A549 (cell line): ENCODE measurements at regions not wholly inside any gene's neighbourhood (a gene's known extent, or its start where the extent isn't known, plus 50 kb on each side); places are given as distances from the start of the nearest gene placed in this dataset.

Source experiments
- ATAC-seq, 2 experiments: fragments of 200-7000 bp in 1 of 2; fragments of >200 bp in 1 of 2; cut with Nextera tagmentation in 1 of 2; cut with Tn5 transposase in 1 of 2; 3 replicates each; pipeline versions ENCODE4 v1.8.0 to v1.9.1; 2018 to 2020; ENCODE audit warnings: mild to moderate bottlenecking in 1 of 2, moderate library complexity in 1 of 2
- CTCF ChIA-PET: fragments of 300-600 bp; sonication (Branson Sonifier 250); formaldehyde crosslinking; extraction: SDS; loops from one replicate; lab custom pipeline; 2021; ENCODE audit warnings: antibody characterized with exemption, inconsistent platforms; lab: Yijun Ruan, JAX
- POLR2A ChIA-PET: fragments of 350-600 bp; formaldehyde crosslinking; extraction: SDS; loops from one replicate; lab custom pipeline; 2021; ENCODE audit warnings: antibody characterized with exemption, inconsistent platforms; lab: Yijun Ruan, JAX
- DNase-seq, 2 experiments: peaks; one replicate each; pipeline versions ENCODE4 v3.0.0 to v3.0.0-alpha.2; 2011 to 2016; ENCODE audit warnings: low read depth in 1 of 2, low spot score in 1 of 2
- FAIRE-seq: peaks from 2 replicates; lab custom pipeline; 2011; peaks lifted over from hg19 to GRCh38; lab: Jason Lieb, UNC
- H3K27ac ChIP-seq, 2 experiments: fragments of >200 bp; sonication (Bioruptor Twin); formaldehyde crosslinking; 3 replicates each; pipeline ENCODE4 v1.5.1; 2016 to 2017
- H3K4me1 ChIP-seq: fragments of >200 bp; sonication (Bioruptor Twin); formaldehyde crosslinking; 3 replicates; pipeline ENCODE4 v1.6.1; 2016
- H3K4me2 ChIP-seq: fragments of >200 bp; sonication (Bioruptor Twin); formaldehyde crosslinking; 3 replicates; pipeline ENCODE4 v1.6.1; 2016
- H3K4me3 ChIP-seq: fragments of >200 bp; sonication (Bioruptor Twin); formaldehyde crosslinking; 3 replicates; pipeline ENCODE4 v1.5.1; 2016
- H3K9me3 ChIP-seq: fragments of >200 bp; sonication (Bioruptor Twin); formaldehyde crosslinking; 3 replicates; pipeline ENCODE4 v1.6.1; 2016
- CHD4 ChIP-seq: fragments of 200-600 bp; sonication (generic); IDR thresholded peaks from 2 replicates; pipeline ENCODE4 v1.6.1; 2016; ENCODE audit warnings: antibody characterized with exemption, mild to moderate bottlenecking, borderline replicate concordance
- EP300 ChIP-seq, 2 experiments: fragments of >200 bp; sonication (Bioruptor Twin); formaldehyde crosslinking; IDR thresholded peaks; 2 replicates in 1 of 2; 3 replicates in 1 of 2; pipeline ENCODE4 v1.6.1; 2016 to 2017
- ESRRA ChIP-seq: fragments of 150-350 bp; IDR thresholded peaks from 2 replicates; pipeline ENCODE4 v1.6.1; 2014; ENCODE audit warnings: mild to moderate bottlenecking, low read length, borderline replicate concordance
- HEYL ChIP-seq: fragments of 250-450 bp; sonication (Bioruptor Pico); IDR thresholded peaks from 2 replicates; pipeline ENCODE4 v1.8.0; 2021; ENCODE audit warnings: mild to moderate bottlenecking, moderate library complexity
- HOXB13 ChIP-seq: fragments of 250-450 bp; sonication (Bioruptor Pico); IDR thresholded peaks from 2 replicates; pipeline ENCODE4 v1.5.0; 2020; ENCODE audit warnings: low read depth, mild to moderate bottlenecking, moderate library complexity
- HOXB5 ChIP-seq: fragments of 250-450 bp; sonication (Bioruptor Pico); IDR thresholded peaks from 2 replicates; pipeline ENCODE4 v1.5.0; 2020; ENCODE audit warnings: mild to moderate bottlenecking, moderate library complexity
- MAFK ChIP-seq: fragments of 450-650 bp; IDR thresholded peaks from 2 replicates; pipeline ENCODE4 v1.6.1; 2014; ENCODE audit not compliant: partially characterized antibody
- MAZ ChIP-seq: fragments of 150-350 bp; IDR thresholded peaks from 2 replicates; pipeline ENCODE4 v1.6.1; 2014; ENCODE audit warnings: antibody characterized with exemption, low read depth, low read length, borderline replicate concordance
- MYC ChIP-seq: IDR thresholded peaks from 2 replicates; pipeline ENCODE4 v1.6.1; 2012; ENCODE audit warnings: mild to moderate bottlenecking, inconsistent platforms, low read length, improper control_type of control experiment, borderline replicate concordance
- POLR2AphosphoS2 ChIP-seq: conservative IDR thresholded peaks from 2 replicates; pipeline ENCODE4 v1.6.1; 2012; ENCODE audit warnings: low read length, improper control_type of control experiment, inconsistent platforms
- SREBF2 ChIP-seq: fragments of 450-650 bp; IDR thresholded peaks from 2 replicates; pipeline ENCODE4 v1.6.1; 2014; ENCODE audit warnings: mild to moderate bottlenecking, moderate library complexity
- WGBS: methylation state at CpG from one replicate; pipeline ENCODE4 v1.1.6; 2017; ENCODE audit errors: missing lambda C conversion rate; 5-methylcytosine and 5-hydroxymethylcytosine counted together
- TF ChIP-seq, protein P1 (sequence below): fragments of 200-600 bp; sonication (generic); IDR thresholded peaks from 2 replicates; pipeline ENCODE4 v1.6.1; 2016; ENCODE audit warnings: antibody characterized with exemption, mild to moderate bottlenecking, moderate library complexity
- TF ChIP-seq, protein P2 (sequence below): fragments of 250-450 bp; sonication (Bioruptor Pico); IDR thresholded peaks from 2 replicates; pipeline ENCODE4 v1.5.0; 2020; ENCODE audit warnings: low read depth, mild to moderate bottlenecking, moderate library complexity
- TF ChIP-seq, protein P3 (sequence below): IDR thresholded peaks from 2 replicates; pipeline ENCODE4 v1.6.1; 2012
- TF ChIP-seq, protein P4 (sequence below): fragments of >200 bp; sonication (Bioruptor Twin); formaldehyde crosslinking; IDR thresholded peaks from 3 replicates; pipeline ENCODE4 v1.5.1; 2016
- TF ChIP-seq, protein P5 (sequence below): fragments of 250-450 bp; sonication (Bioruptor Pico); IDR thresholded peaks from 2 replicates; pipeline ENCODE4 v1.5.0; 2021; ENCODE audit warnings: mild to moderate bottlenecking, moderate library complexity, borderline replicate concordance

DNA sequence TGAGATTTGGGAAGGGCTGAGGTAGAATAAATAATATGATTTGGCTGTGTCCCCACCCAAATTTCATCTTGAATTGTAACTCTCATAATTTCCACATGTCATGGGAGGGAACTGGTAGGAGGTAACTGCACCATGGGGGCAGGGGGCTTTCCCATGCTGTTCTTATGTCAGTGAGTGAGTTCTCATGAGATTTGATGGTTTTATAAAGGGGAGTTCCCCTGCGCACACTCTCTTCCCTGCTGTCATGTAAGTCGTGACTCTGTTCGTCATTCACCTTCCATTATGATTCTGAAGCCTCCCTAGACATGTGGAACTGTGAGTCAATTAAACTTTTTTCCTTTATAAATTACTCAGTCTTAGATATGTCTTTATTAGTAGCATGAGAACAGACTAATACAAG lies 115.5 kb upstream of the STARD4 start:
- H3K4me2 ChIP-seq = no peak overlapping the region
- no peak for FAIRE-seq
- no peaks in the 10 kb centered on the region for H3K9me3 ChIP-seq
- POLR2A ChIA-PET = interaction anchor here (0.6 kb wide), 1 partner anchor 9 kb away, joined by 3 read pairs; no protein-coding TSS in a partner anchor
- WGBS = 72% methylated on average over 3 of the region's 3 CpGs
- no peak overlapping the region for H3K27ac ChIP-seq
- no peak for DNase-seq
- H3K4me1 ChIP-seq = no peaks in the 10 kb centered on the region
- CTCF ChIA-PET = no interaction called here
- no peak for ATAC-seq
- TF ChIP-seq ESRRA = no peak
- no peak for TF ChIP-seq HEYL (CRISPR knock-in tag)
- no peak for TF ChIP-seq SREBF2
- TF ChIP-seq, protein P1, sequence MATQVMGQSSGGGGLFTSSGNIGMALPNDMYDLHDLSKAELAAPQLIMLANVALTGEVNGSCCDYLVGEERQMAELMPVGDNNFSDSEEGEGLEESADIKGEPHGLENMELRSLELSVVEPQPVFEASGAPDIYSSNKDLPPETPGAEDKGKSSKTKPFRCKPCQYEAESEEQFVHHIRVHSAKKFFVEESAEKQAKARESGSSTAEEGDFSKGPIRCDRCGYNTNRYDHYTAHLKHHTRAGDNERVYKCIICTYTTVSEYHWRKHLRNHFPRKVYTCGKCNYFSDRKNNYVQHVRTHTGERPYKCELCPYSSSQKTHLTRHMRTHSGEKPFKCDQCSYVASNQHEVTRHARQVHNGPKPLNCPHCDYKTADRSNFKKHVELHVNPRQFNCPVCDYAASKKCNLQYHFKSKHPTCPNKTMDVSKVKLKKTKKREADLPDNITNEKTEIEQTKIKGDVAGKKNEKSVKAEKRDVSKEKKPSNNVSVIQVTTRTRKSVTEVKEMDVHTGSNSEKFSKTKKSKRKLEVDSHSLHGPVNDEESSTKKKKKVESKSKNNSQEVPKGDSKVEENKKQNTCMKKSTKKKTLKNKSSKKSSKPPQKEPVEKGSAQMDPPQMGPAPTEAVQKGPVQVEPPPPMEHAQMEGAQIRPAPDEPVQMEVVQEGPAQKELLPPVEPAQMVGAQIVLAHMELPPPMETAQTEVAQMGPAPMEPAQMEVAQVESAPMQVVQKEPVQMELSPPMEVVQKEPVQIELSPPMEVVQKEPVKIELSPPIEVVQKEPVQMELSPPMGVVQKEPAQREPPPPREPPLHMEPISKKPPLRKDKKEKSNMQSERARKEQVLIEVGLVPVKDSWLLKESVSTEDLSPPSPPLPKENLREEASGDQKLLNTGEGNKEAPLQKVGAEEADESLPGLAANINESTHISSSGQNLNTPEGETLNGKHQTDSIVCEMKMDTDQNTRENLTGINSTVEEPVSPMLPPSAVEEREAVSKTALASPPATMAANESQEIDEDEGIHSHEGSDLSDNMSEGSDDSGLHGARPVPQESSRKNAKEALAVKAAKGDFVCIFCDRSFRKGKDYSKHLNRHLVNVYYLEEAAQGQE = no peak
- TF ChIP-seq, protein P2, sequence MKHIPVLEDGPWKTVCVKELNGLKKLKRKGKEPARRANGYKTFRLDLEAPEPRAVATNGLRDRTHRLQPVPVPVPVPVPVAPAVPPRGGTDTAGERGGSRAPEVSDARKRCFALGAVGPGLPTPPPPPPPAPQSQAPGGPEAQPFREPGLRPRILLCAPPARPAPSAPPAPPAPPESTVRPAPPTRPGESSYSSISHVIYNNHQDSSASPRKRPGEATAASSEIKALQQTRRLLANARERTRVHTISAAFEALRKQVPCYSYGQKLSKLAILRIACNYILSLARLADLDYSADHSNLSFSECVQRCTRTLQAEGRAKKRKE = no peak
- no peak for TF ChIP-seq POLR2AphosphoS2
- TF ChIP-seq, protein P3, sequence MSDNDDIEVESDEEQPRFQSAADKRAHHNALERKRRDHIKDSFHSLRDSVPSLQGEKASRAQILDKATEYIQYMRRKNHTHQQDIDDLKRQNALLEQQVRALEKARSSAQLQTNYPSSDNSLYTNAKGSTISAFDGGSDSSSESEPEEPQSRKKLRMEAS = no peak
- TF ChIP-seq, protein P4, sequence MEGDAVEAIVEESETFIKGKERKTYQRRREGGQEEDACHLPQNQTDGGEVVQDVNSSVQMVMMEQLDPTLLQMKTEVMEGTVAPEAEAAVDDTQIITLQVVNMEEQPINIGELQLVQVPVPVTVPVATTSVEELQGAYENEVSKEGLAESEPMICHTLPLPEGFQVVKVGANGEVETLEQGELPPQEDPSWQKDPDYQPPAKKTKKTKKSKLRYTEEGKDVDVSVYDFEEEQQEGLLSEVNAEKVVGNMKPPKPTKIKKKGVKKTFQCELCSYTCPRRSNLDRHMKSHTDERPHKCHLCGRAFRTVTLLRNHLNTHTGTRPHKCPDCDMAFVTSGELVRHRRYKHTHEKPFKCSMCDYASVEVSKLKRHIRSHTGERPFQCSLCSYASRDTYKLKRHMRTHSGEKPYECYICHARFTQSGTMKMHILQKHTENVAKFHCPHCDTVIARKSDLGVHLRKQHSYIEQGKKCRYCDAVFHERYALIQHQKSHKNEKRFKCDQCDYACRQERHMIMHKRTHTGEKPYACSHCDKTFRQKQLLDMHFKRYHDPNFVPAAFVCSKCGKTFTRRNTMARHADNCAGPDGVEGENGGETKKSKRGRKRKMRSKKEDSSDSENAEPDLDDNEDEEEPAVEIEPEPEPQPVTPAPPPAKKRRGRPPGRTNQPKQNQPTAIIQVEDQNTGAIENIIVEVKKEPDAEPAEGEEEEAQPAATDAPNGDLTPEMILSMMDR = no peak
- TF ChIP-seq MAZ = no peak
- no peak overlapping the region for H3K4me3 ChIP-seq

DNA sequence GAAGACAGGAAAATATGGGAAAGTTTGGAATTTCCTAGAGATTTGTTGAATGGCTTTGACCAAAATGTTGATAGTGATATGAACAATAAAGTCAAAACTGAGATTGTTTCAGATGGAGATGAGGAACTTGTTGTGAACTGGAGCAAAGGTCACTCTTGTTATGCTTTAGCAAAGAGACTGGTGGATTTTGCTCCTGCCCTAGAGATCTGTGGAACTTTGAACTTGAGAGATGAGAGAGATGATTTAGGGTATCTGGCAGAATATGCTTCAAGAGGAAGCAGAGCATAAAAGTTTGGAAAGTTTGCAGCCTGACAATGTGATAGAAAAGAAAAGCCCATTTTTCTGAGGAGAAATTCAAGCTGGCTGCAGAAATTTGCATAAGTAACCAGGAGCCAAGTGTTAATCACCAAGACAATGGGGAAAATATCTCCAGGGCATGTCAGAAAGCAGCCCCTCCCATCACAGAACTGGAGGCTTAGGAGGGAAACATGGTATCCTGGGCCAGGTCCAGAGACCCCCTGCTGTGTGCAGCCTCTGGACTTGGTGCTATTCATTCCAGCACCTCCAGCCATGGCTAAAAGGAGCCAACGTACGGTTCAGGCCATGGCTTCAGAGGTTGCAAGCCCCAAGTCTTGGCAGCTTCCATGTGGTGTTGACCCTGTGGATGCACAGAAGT lies 114.3 kb upstream of the STARD4 start:
- H3K4me3 ChIP-seq = no peak overlapping the region
- TF ChIP-seq, protein P5, sequence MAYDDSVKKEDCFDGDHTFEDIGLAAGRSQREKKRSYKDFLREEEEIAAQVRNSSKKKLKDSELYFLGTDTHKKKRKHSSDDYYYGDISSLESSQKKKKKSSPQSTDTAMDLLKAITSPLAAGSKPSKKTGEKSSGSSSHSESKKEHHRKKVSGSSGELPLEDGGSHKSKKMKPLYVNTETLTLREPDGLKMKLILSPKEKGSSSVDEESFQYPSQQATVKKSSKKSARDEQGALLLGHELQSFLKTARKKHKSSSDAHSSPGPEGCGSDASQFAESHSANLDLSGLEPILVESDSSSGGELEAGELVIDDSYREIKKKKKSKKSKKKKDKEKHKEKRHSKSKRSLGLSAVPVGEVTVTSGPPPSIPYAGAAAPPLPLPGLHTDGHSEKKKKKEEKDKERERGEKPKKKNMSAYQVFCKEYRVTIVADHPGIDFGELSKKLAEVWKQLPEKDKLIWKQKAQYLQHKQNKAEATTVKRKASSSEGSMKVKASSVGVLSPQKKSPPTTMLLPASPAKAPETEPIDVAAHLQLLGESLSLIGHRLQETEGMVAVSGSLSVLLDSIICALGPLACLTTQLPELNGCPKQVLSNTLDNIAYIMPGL (CRISPR knock-in tag) = no peak
- TF ChIP-seq MYC = no peak
- no peak for TF ChIP-seq HOXB13 (CRISPR knock-in tag)
- TF ChIP-seq CHD4 = no peak
- TF ChIP-seq EP300 (IDR thresholded peaks at IDR 0.05) = no peak
- TF ChIP-seq HOXB5 (CRISPR knock-in tag) = no peak
- no peak for TF ChIP-seq MAFK
- ChIA-PET CTCF (no interaction called here), POLR2A (no interaction called here)
- DNase-seq = no peak
- no peak for FAIRE-seq
- WGBS = 6% methylated on average over 2 of the region's 2 CpGs
- no peak overlapping the region for H3K4me2 ChIP-seq
- ATAC-seq = no peak
- H3K4me1 ChIP-seq = no peaks in the 10 kb centered on the region
- H3K27ac ChIP-seq = no peak overlapping the region
- no peaks in the 10 kb centered on the region for H3K9me3 ChIP-seq
